ENCODE measurements at regions not wholly inside any gene's neighbourhood (a gene's known extent, or its start where the extent isn't known, plus 50 kb on each side); places are given as distances from the start of the nearest gene placed in this dataset.
A peak's percentile ranks its signal among the peaks of the same experiment; 100 is the strongest.

- DNase-seq (ENCODE audit: low read depth in 3 of 3, low spot score in 2 of 3), result no peak
Observed at GRCh38 chr16:64892835-64893785, 228.8 kb downstream of the CDH11 start.

DNA sequence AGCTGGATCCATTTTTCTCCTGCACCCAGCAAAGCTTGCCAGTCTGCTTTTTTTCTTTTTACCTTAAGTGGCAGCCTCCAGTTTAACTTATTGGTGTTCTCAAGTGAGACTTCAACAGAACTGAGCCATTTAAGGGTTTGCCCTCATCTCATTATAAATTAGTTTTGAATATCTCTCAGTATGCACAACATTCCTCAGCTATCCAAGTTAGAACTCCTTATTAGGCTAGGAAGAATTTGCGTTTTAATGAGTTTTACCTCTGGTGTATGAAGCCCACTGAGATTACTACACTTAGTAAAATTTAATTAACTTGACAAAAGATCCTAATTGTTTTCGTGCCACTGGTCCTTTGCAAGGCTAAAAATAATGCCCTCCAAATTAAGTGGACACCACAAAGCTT lies 232.4 kb downstream of the CDH11 start:
- no peak for DNase-seq (ENCODE audit: low read depth in 3 of 3, low spot score in 2 of 3)

- no peak for DNase-seq (ENCODE audit: low read depth in 3 of 3, low spot score in 2 of 3)
Observed at GRCh38 chr16:64887651-64888050, 234.2 kb downstream of the CDH11 start.

GRCh38 chr16:64882078-64882784 lies 239.6 kb downstream of the CDH11 start:
- DNase-seq (ENCODE audit: low read depth in 3 of 3, low spot score in 2 of 3), result no peak

DNA sequence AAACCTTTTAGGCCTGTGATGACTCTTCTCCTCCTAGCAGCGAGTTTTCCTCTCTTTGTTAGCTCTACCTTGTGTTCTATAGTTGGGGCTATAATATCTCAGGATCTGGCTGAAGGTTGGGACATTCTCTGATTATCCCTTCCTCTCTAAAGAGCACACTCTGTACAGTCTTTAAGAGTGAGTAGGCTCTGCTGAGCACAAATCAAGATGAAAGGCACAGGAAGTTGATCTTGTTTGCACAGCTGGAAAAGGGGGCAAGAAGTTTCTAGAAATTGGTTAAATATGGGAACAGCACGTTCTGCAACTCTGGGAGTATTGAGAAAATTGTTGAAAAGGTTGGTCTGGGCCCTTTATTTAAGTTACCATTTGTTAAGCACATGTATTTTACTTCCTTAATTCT lies 240.9 kb downstream of the CDH11 start:
- no peak for DNase-seq (ENCODE audit: low read depth in 3 of 3, low spot score in 2 of 3)

DNA sequence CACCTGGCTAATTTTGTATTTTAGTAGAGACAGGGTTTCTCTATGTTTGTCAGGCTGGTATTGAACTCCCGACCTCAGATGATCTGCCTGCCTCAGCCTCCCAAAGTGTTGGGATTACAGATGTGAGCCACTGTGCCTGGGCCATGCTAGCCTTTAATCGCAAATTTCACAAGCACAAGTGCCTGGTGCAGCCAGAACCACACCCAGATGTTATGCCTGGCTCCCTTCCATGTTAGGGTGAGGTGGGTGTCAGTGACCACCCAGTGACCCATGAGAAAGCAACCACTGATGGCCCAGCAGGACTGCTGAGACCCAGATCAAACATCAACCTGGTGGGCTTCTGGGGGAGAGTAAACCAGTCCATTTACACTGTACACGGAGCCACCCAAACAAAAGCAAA lies 241.9 kb downstream of the CDH11 start:
- DNase-seq (ENCODE audit: low read depth in 3 of 3, low spot score in 2 of 3), result no peak

- no peak for DNase-seq (ENCODE audit: low read depth in 3 of 3, low spot score in 2 of 3)
Observed at GRCh38 chr16:64878940-64879339, 242.9 kb downstream of the CDH11 start.

DNA sequence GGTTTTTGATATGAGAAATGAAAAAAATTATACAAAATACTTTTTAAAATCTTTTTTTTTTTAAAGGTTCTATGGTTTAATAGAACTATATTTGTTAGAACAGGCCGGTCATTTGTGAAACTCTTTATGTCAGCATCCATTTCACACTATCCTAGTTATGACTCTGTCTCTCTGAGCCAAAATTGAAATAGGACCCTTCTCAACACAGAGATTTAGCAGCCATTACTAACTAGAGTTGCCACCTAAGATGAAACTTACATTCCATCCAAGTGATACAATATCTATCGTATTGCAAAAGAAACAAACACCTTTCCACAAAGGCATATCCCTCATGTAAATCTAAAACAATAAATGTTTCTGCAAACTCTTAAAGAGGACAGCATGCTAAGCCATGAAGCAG lies 249.8 kb downstream of the CDH11 start:
- DNase-seq (ENCODE audit: low read depth in 3 of 3, low spot score in 2 of 3), result no peak

DNA sequence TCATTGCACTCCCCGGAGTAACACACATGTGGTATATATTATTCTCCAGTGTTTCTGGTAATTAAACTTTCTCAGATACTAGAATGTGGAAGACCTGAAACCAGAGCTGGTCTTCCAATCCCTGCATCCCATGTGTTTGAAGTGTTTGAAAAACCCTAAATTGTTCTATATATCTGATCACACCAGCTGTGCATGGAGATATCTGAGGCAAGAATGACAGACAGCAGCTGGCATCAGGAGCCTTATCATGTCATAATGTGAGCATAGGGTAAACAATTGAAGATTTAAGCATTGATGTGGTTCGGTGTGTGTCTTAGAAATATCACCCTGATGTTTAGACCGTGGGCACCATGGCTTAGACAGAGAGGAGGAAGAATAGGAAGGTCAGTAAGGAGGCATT lies 251.0 kb downstream of the CDH11 start:
- no peak for DNase-seq (ENCODE audit: low read depth in 3 of 3, low spot score in 2 of 3)

DNA sequence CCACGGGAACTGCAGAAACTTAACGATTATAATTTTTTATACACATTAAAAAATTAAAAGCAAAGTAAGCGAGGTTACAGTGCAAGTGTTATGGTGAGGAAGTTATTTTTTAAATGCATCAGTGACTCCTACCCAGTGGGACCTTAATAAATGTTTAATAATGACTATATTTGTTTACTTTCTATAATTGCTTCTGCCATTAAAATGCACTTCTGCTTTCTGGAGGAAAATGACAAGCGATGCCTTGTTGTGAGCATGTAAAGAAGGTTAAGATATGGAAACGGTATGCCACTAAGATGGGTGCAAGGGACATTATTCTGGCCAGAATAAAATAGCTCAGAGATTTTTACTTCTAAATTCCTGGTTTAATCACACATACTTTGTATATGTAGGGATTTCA lies 252.1 kb downstream of the CDH11 start:
- no peak for DNase-seq (ENCODE audit: low read depth in 3 of 3, low spot score in 2 of 3)

DNA sequence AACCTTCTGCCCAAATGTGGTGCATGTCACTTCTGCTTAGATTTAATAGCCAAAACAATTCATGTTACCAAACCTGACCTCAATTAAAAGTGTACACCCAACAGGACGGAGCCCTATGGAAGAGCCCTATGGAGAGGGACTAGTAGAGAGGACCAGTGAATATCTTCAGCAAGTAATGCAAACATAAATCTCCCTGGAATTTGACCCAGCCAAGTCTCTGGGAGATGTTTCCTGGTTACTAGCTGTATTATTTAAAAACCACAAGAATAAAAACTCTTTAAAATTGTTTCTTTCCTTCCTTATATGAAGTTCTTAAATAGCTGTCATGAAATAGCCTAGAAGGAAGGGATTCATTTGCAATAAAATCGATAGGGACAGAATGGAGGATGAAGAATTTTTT lies 255.8 kb downstream of the CDH11 start:
- DNase-seq (ENCODE audit: low read depth in 3 of 3, low spot score in 2 of 3), result no peak

- peak in 1 of 3 donors; percentile 18 for DNase-seq (ENCODE audit: low read depth in 3 of 3, low spot score in 2 of 3)
Observed at GRCh38 chr16:64865069-64865696, 256.7 kb downstream of the CDH11 start.

- DNase-seq (ENCODE audit: low read depth in 3 of 3, low spot score in 2 of 3), result peak; percentile 45 to 65 (median 49)
Observed at GRCh38 chr16:64864232-64864809, 257.5 kb downstream of the CDH11 start.

GRCh38 chr16:64858076-64858475 lies 263.8 kb downstream of the CDH11 start:
- no peak for DNase-seq (ENCODE audit: low read depth in 3 of 3, low spot score in 2 of 3)

DNA sequence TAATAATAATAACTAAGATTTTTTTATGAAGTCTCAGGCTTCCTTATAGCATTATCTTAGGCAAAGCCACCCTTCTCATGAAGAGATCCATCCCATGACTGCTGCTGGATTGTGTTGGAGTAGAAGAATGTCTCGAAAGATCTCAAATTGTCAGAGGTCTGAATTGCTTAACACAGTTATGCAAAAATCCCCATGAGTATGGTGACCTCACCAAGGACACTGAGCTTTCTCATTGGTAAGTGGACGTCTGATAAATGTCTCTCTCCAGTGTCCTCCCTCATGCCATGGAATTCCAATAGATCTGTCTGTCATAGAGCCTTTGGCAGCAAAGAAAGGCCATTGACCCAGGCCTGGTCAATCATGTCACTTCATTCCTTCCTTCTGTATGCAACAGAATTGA lies 264.5 kb downstream of the CDH11 start:
- no peak for DNase-seq (ENCODE audit: low read depth in 3 of 3, low spot score in 2 of 3)

- no peak for DNase-seq (ENCODE audit: low read depth in 3 of 3, low spot score in 2 of 3)
Observed at GRCh38 chr16:64853551-64853950, 268.3 kb downstream of the CDH11 start.

GRCh38 chr16:64846966-64847365 lies 274.9 kb downstream of the CDH11 start:
- no peak for DNase-seq (ENCODE audit: low read depth in 3 of 3, low spot score in 2 of 3)

- no peak for DNase-seq (ENCODE audit: low read depth in 3 of 3, low spot score in 2 of 3)
Observed at GRCh38 chr16:64845071-64845470, 276.8 kb downstream of the CDH11 start.

- no peak for DNase-seq (ENCODE audit: low read depth in 3 of 3, low spot score in 2 of 3)
Observed at GRCh38 chr16:64841482-64841881, 280.4 kb downstream of the CDH11 start.

- no peak for DNase-seq (ENCODE audit: low read depth in 3 of 3, low spot score in 2 of 3)
Observed at GRCh38 chr16:64841071-64841470, 280.8 kb downstream of the CDH11 start.

DNA sequence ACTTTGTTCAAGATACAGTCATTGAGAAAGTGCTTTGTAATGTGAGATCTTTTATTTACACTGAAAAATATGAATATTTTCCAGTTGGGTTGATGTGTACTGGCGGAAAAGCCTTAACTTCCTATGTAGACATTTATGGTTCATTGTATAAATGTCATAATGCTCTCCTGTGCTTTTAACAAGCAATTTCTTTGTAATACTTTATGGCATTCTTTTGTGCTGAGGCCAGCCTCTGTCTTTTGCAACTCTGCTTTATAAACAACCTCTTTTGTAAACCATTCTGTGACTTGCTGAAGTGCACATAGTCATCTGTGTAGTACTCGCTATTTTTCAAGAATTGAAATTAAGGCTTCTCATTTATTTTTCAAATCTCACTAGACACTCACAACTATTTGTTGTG lies 291.2 kb downstream of the CDH11 start:
- no peak for DNase-seq (ENCODE audit: low read depth in 3 of 3, low spot score in 2 of 3)
